ENCODE measurements at regions not wholly inside any gene's neighbourhood (a gene's known extent, or its start where the extent isn't known, plus 50 kb on each side); places are given as distances from the start of the nearest gene placed in this dataset.

DNA sequence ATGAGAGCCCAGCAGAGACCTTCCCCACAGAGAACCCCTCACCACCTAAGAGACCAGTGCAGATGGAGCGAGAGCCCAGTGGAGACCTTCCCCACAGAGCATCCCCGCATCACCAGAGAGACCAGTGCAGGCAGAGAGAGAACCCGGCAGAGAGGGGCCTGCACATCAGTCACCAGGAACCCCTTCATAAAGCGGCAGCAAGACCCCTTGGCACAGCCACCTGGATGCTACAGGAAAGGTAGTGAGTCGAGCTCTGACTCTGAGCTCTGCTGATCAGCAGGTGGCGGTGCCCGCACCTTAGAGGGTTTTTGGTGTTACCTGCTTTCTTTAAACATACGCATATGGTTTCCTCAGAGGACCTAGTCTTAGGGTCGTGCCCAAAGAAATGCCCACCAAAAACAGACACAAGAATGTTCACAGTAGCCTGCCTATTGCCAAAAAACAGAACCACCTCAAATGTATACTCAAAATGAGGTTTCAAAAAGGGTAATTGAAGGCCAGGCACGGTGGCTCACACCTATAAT is 678.7 kb downstream of the BRD1 start:
- TF ChIP-seq, protein P1, sequence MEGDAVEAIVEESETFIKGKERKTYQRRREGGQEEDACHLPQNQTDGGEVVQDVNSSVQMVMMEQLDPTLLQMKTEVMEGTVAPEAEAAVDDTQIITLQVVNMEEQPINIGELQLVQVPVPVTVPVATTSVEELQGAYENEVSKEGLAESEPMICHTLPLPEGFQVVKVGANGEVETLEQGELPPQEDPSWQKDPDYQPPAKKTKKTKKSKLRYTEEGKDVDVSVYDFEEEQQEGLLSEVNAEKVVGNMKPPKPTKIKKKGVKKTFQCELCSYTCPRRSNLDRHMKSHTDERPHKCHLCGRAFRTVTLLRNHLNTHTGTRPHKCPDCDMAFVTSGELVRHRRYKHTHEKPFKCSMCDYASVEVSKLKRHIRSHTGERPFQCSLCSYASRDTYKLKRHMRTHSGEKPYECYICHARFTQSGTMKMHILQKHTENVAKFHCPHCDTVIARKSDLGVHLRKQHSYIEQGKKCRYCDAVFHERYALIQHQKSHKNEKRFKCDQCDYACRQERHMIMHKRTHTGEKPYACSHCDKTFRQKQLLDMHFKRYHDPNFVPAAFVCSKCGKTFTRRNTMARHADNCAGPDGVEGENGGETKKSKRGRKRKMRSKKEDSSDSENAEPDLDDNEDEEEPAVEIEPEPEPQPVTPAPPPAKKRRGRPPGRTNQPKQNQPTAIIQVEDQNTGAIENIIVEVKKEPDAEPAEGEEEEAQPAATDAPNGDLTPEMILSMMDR (IDR thresholded peaks at IDR 0.05; ENCODE audit: low read length): no peak
- no peak for TF ChIP-seq EZH2phosphoT487 (IDR thresholded peaks at IDR 0.05; ENCODE audit: low read length)

Measured in MM.1S (cell line).